ENCODE measurements at regions not wholly inside any gene's neighbourhood (a gene's known extent, or its start where the extent isn't known, plus 50 kb on each side); places are given as distances from the start of the nearest gene placed in this dataset.

GRCh38 chr13:25037057-25037813, 58.7 kb upstream of the PABPC3 start:
- TF ChIP-seq EZH2 (IDR thresholded peaks at IDR 0.05; ENCODE audit: insufficient read depth, poor library complexity, severe bottlenecking) = no peak
- no peak for TF ChIP-seq EZH2phosphoT487 (IDR thresholded peaks at IDR 0.05; ENCODE audit: insufficient read depth, low read depth)

All from GM23248 (cell line).